Sigmoid colon (tissue), 3 donors: ENCODE measurements at regions not wholly inside any gene's neighbourhood (a gene's known extent, or its start where the extent isn't known, plus 50 kb on each side); places are given as distances from the start of the nearest gene placed in this dataset.

Source experiments
- CTCF ChIP-seq, 4 experiments: fragments of 450-650 bp in 3 of 4; fragments of 200-600 bp in 1 of 4; IDR thresholded peaks; one replicate each; pipeline ENCODE4 v1.5.1; 2016 to 2019; ENCODE audit warnings: antibody characterized with exemption in 4 of 4, mild to moderate bottlenecking in 3 of 4, moderate library complexity in 2 of 4
- POLR2A ChIP-seq, 2 donors: fragments of 450-650 bp; IDR thresholded peaks; one replicate each; pipeline ENCODE4 v1.6.1; 2016; ENCODE audit warnings: antibody characterized with exemption in 2 of 2, mild to moderate bottlenecking in 2 of 2, moderate library complexity in 2 of 2

- TF ChIP-seq CTCF (IDR thresholded peaks at IDR 0.05) (no peak), POLR2A (IDR thresholded peaks at IDR 0.05) (no peak)
Measured at GRCh38 chr1:88140325-88140724, 543.7 kb upstream of the PKN2 start.
